Endodermal cell (in vitro differentiated cells): ENCODE measurements at regions not wholly inside any gene's neighbourhood (a gene's known extent, or its start where the extent isn't known, plus 50 kb on each side); places are given as distances from the start of the nearest gene placed in this dataset.

Source experiments
- DNase-seq: peaks from one replicate; pipeline ENCODE4 v3.0.0-alpha.2; 2017
- H3K27ac ChIP-seq: 2 replicates; pipeline ENCODE4 v1.5.1; 2013; ENCODE audit warnings: mild to moderate bottlenecking, low read depth, low read length, moderate library complexity
- H3K27me3 ChIP-seq: 2 replicates; pipeline ENCODE4 v1.6.1; 2013; ENCODE audit warnings: mild to moderate bottlenecking, low read length, moderate library complexity; ENCODE audit not compliant: insufficient read depth, control insufficient read depth, poor library complexity, severe bottlenecking
- H3K36me3 ChIP-seq: 2 replicates; pipeline ENCODE4 v1.7.0; 2013; ENCODE audit warnings: mild to moderate bottlenecking, low read length, moderate library complexity; ENCODE audit not compliant: control insufficient read depth, insufficient read depth
- H3K4me1 ChIP-seq: one replicate; pipeline ENCODE4 v1.7.0; 2013; ENCODE audit warnings: low read length; ENCODE audit not compliant: control insufficient read depth, insufficient read depth
- H3K4me3 ChIP-seq: 2 replicates; pipeline ENCODE4 v1.5.1; 2013; ENCODE audit warnings: mild to moderate bottlenecking, low read length, moderate library complexity
- H3K9ac ChIP-seq: 2 replicates; pipeline ENCODE4 v1.6.1; 2013; ENCODE audit warnings: mild to moderate bottlenecking, low read length, moderate library complexity; ENCODE audit not compliant: poor library complexity, severe bottlenecking; ENCODE audit errors: extremely low read depth
- H3K9me3 ChIP-seq: 2 replicates; pipeline ENCODE4 v1.6.1; 2013; ENCODE audit warnings: mild to moderate bottlenecking, low read length, moderate library complexity; ENCODE audit not compliant: control insufficient read depth
- H3K27ac Mint-ChIP-seq: 2 replicates; pipeline ENCODE4 v1.8.0; 2020; ENCODE audit warnings: mixed read lengths
- H3K27me3 Mint-ChIP-seq: 2 replicates; pipeline ENCODE4 v1.8.0; 2021; ENCODE audit warnings: mild to moderate bottlenecking, mixed read lengths; ENCODE audit not compliant: insufficient read depth
- H3K36me3 Mint-ChIP-seq: 2 replicates; pipeline ENCODE4 v1.8.0; 2020; ENCODE audit warnings: low read depth, mixed read lengths
- H3K4me1 Mint-ChIP-seq: 2 replicates; pipeline ENCODE4 v1.8.0; 2020; ENCODE audit warnings: mixed read lengths
- H3K4me3 Mint-ChIP-seq: 2 replicates; pipeline ENCODE4 v1.8.0; 2020; ENCODE audit warnings: mild to moderate bottlenecking, moderate library complexity, mixed read lengths
- H3K9me3 Mint-ChIP-seq: 2 replicates; pipeline ENCODE4 v1.8.0; 2020; ENCODE audit warnings: mild to moderate bottlenecking, mixed read lengths
- CTCF ChIP-seq: fragments of 200-600 bp; sonication (generic); conservative IDR thresholded peaks from 2 replicates; pipeline ENCODE4 v1.5.0; 2021; ENCODE audit warnings: antibody characterized with exemption, mild to moderate bottlenecking
- WGBS, 2 experiments: methylation state at CpG; one replicate each; pipeline versions ENCODE4 v1.1.5 to v1.1.7; 2013; ENCODE audit warnings: missing lambda C conversion rate in 2 of 2, mixed read lengths in 1 of 2; ENCODE audit not compliant: insufficient coverage in 1 of 2, insufficient read length in 1 of 2; 5-methylcytosine and 5-hydroxymethylcytosine counted together

GRCh38 chr18:50509012-50509411 is 50.9 kb upstream of the MAPK4 start:
- H3K4me3 ChIP-seq = no peak overlapping the region
- no peaks in the 10 kb centered on the region for H3K9me3 ChIP-seq
- no peaks in the 10 kb centered on the region for H3K4me1 Mint-ChIP-seq
- H3K4me3 Mint-ChIP-seq = no peak overlapping the region
- no peaks in the 10 kb centered on the region for H3K4me1 ChIP-seq
- H3K27me3 Mint-ChIP-seq = no peaks in the 10 kb centered on the region
- no peaks in the 10 kb centered on the region for H3K9me3 Mint-ChIP-seq
- no peak overlapping the region for H3K27ac ChIP-seq
- no peaks in the 10 kb centered on the region for H3K36me3 Mint-ChIP-seq
- no peak overlapping the region for H3K27ac Mint-ChIP-seq
- no peak overlapping the region for H3K9ac ChIP-seq
- no peak for TF ChIP-seq CTCF
- no peaks in the 10 kb centered on the region for H3K36me3 ChIP-seq
- DNase-seq = no peak
- no peaks in the 10 kb centered on the region for H3K27me3 ChIP-seq
- 91 to 100% methylated on average over 2 to 3 of the region's 4 CpGs for WGBS, 2 experiments
